Erythroblast (primary cell): ENCODE measurements at regions not wholly inside any gene's neighbourhood (a gene's known extent, or its start where the extent isn't known, plus 50 kb on each side); places are given as distances from the start of the nearest gene placed in this dataset.

Experiments used
- GATA1 ChIP-seq: IDR thresholded peaks from 2 replicates; pipeline ENCODE4 v1.6.1; 2011; ENCODE audit warnings: low read depth, mild to moderate bottlenecking, control low read depth, low read length, moderate library complexity
- POLR2A ChIP-seq: IDR thresholded peaks from 2 replicates; pipeline ENCODE4 v1.6.1; 2011; ENCODE audit warnings: mild to moderate bottlenecking, low read length

DNA sequence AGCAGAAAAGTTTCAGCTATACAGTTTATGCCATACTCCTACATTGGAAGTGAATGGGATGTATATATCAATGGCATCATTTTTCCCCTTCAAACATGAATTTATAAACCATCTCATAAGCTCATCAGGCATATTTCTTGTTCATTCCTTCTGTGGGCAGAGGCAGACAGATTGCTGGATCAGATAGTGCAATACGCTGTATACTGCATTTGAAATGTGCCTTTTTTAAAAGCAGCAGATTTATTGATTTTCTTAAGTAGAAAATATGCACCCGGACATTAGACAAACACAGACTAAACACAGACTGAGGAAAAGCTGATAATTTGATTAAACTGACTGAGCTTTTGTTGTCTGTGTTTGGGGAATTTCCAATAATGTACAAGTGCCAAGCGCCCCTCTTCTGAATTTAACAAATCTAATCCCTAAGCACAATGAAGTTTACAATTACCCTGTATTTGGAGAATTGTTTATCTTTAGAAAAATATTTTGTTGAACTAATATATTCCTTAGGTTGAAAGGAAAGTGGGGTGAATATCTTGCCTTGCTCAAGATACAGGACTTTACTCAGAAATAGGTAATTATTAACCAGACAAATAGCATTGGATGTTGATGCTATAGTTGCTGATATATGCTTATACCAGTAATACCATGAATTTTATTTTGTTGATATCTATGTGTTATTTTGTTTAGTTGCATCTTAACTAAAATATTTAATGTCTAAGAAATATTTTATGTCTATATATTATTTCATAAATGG is 566.6 kb upstream of the MEF2C start:
- TF ChIP-seq POLR2A (no peak), GATA1 (no peak)
